ENCODE measurements at regions not wholly inside any gene's neighbourhood (a gene's known extent, or its start where the extent isn't known, plus 50 kb on each side); places are given as distances from the start of the nearest gene placed in this dataset.

GRCh38 chr3:84744130-84744529 lies 214.7 kb upstream of the CADM2 start:
- H3K4me3 Mint-ChIP-seq, result no peak overlapping the region

GRCh38 chr3:84755860-84756259 lies 202.9 kb upstream of the CADM2 start:
- peaks cover 5% of the 10 kb centered on the region for H3K9me3 Mint-ChIP-seq
- H3K4me3 Mint-ChIP-seq, result no peak overlapping the region
- no peak overlapping the region for H3K27ac Mint-ChIP-seq
- TF ChIP-seq CTCF (IDR thresholded peaks at IDR 0.05), result no peak
- peaks cover 2% of the 10 kb centered on the region for H3K27me3 Mint-ChIP-seq (ENCODE audit: low read depth, poor library complexity)
- H3K36me3 Mint-ChIP-seq (ENCODE audit: low read depth), result no peaks in the 10 kb centered on the region
- DNase-seq, result no peak
- no peaks in the 10 kb centered on the region for H3K4me1 Mint-ChIP-seq

More at GRCh38 chr3:84744130-84744529, 214.7 kb upstream of the CADM2 start:
- Mint-ChIP-seq H3K9me3 (no peaks in the 10 kb centered on the region), H3K4me1 (peaks cover 5% of the 10 kb centered on the region), H3K27ac (no peak overlapping the region), H3K36me3 (ENCODE audit: low read depth) (no peaks in the 10 kb centered on the region), H3K27me3 (ENCODE audit: low read depth, poor library complexity) (no peaks in the 10 kb centered on the region)
- no peak for TF ChIP-seq CTCF (IDR thresholded peaks at IDR 0.05)
- no peak for DNase-seq

- TF ChIP-seq CTCF (IDR thresholded peaks at IDR 0.05), result no peak
- no peak overlapping the region for H3K27ac Mint-ChIP-seq
- H3K27me3 Mint-ChIP-seq (ENCODE audit: low read depth, poor library complexity), result peaks cover 2% of the 10 kb centered on the region
- no peak overlapping the region for H3K4me3 Mint-ChIP-seq
- no peak for DNase-seq
- no peaks in the 10 kb centered on the region for H3K9me3 Mint-ChIP-seq
- no peaks in the 10 kb centered on the region for H3K4me1 Mint-ChIP-seq
- H3K36me3 Mint-ChIP-seq (ENCODE audit: low read depth), result no peaks in the 10 kb centered on the region
Observed at GRCh38 chr3:84759361-84759760, 199.4 kb upstream of the CADM2 start.

- peaks cover 3% of the 10 kb centered on the region for H3K27me3 Mint-ChIP-seq (ENCODE audit: low read depth, poor library complexity)
- H3K36me3 Mint-ChIP-seq (ENCODE audit: low read depth), result peaks cover 5% of the 10 kb centered on the region
Observed at GRCh38 chr3:84772841-84773240, 185.9 kb upstream of the CADM2 start.

GRCh38 chr3:84783281-84783680 lies 175.5 kb upstream of the CADM2 start:
- no peaks in the 10 kb centered on the region for H3K4me1 Mint-ChIP-seq
- no peak for TF ChIP-seq CTCF (IDR thresholded peaks at IDR 0.05)
- H3K36me3 Mint-ChIP-seq (ENCODE audit: low read depth), result no peaks in the 10 kb centered on the region
- no peak for DNase-seq
- no peak overlapping the region for H3K4me3 Mint-ChIP-seq
- no peak overlapping the region for H3K27ac Mint-ChIP-seq
- peaks cover 4% of the 10 kb centered on the region for H3K9me3 Mint-ChIP-seq
- H3K27me3 Mint-ChIP-seq (ENCODE audit: low read depth, poor library complexity), result no peaks in the 10 kb centered on the region

More at GRCh38 chr3:84772841-84773240, 185.9 kb upstream of the CADM2 start:
- no peak for DNase-seq
- Mint-ChIP-seq H3K4me3 (no peak overlapping the region), H3K27ac (no peak overlapping the region), H3K9me3 (peaks cover 22% of the 10 kb centered on the region), H3K4me1 (no peaks in the 10 kb centered on the region)
- TF ChIP-seq CTCF (IDR thresholded peaks at IDR 0.05), result no peak

- TF ChIP-seq CTCF (IDR thresholded peaks at IDR 0.05), result no peak
- Mint-ChIP-seq H3K9me3 (no peaks in the 10 kb centered on the region), H3K27me3 (ENCODE audit: low read depth, poor library complexity) (no peaks in the 10 kb centered on the region), H3K4me1 (no peaks in the 10 kb centered on the region), H3K36me3 (ENCODE audit: low read depth) (no peaks in the 10 kb centered on the region), H3K4me3 (no peak overlapping the region), H3K27ac (no peak overlapping the region)
- DNase-seq, result no peak
Observed at GRCh38 chr3:84789961-84790360, 168.8 kb upstream of the CADM2 start.
